ENCODE measurements at regions not wholly inside any gene's neighbourhood (a gene's known extent, or its start where the extent isn't known, plus 50 kb on each side); places are given as distances from the start of the nearest gene placed in this dataset.

DNA sequence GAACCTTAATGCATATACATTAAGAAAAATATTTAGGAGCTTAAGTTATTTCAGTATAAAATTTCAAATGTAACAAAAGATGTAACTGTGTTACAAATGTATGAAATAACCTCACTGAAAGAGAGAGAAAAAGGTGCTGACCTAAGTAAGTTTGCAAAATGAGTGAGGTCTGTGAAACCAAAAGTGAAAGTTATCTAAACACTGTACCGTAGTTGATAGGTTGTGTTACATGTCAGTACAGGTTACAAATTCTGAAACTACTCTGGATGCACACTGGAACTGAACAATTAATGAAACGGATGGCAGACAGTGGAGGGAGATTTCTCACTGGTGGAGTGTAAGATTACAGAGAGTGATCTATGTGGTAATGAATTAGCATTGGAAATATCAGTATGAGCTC lies 420.7 kb downstream of the ZNF385D start:
- TF ChIP-seq POLR2AphosphoS5 (IDR thresholded peaks at IDR 0.05; ENCODE audit: insufficient read depth in 1 of 2, low read depth in 1 of 2): no peak
- TF ChIP-seq, protein P1, sequence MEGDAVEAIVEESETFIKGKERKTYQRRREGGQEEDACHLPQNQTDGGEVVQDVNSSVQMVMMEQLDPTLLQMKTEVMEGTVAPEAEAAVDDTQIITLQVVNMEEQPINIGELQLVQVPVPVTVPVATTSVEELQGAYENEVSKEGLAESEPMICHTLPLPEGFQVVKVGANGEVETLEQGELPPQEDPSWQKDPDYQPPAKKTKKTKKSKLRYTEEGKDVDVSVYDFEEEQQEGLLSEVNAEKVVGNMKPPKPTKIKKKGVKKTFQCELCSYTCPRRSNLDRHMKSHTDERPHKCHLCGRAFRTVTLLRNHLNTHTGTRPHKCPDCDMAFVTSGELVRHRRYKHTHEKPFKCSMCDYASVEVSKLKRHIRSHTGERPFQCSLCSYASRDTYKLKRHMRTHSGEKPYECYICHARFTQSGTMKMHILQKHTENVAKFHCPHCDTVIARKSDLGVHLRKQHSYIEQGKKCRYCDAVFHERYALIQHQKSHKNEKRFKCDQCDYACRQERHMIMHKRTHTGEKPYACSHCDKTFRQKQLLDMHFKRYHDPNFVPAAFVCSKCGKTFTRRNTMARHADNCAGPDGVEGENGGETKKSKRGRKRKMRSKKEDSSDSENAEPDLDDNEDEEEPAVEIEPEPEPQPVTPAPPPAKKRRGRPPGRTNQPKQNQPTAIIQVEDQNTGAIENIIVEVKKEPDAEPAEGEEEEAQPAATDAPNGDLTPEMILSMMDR (IDR thresholded peaks at IDR 0.05): no peak

Measured in vagina (tissue), 2 donors.